Erythroblast (primary cell): ENCODE measurements at regions not wholly inside any gene's neighbourhood (a gene's known extent, or its start where the extent isn't known, plus 50 kb on each side); places are given as distances from the start of the nearest gene placed in this dataset.

Source experiments
- GATA1 ChIP-seq: IDR thresholded peaks from 2 replicates; pipeline ENCODE4 v1.6.1; 2011; ENCODE audit warnings: low read depth, mild to moderate bottlenecking, control low read depth, low read length, moderate library complexity
- POLR2A ChIP-seq: IDR thresholded peaks from 2 replicates; pipeline ENCODE4 v1.6.1; 2011; ENCODE audit warnings: mild to moderate bottlenecking, low read length

- TF ChIP-seq POLR2A (no peak), GATA1 (no peak)
These were observed 123.0 kb downstream of the FSCB start for GRCh38 chr14:44384093-44384492.
